Activated naive CD4-positive, alpha-beta T cell treated with anti-CD3 and anti-CD28 coated beads, Interleukin-2, amount 10 ng/mL, durations not matched to agents 7 days and 5 days (primary cell): ENCODE measurements at regions not wholly inside any gene's neighbourhood (a gene's known extent, or its start where the extent isn't known, plus 50 kb on each side); places are given as distances from the start of the nearest gene placed in this dataset.

Experiments used
- CTCF ChIA-PET: fragments of 350-600 bp; sonication (Branson Sonifier 250); formaldehyde crosslinking; loops from one replicate; lab custom pipeline; 2021; ENCODE audit warnings: antibody characterized with exemption; lab: Charles Lee
- DNase-seq: peaks from one replicate; pipeline ENCODE4 v3.0.0-alpha.2; 2020
- H3K27ac Mint-ChIP-seq: one replicate; pipeline ENCODE4 v1.8.0; 2021; ENCODE audit warnings: mild to moderate bottlenecking, moderate library complexity, mixed read lengths
- H3K27me3 Mint-ChIP-seq: one replicate; pipeline ENCODE4 v1.8.0; 2021; ENCODE audit warnings: mild to moderate bottlenecking, mixed read lengths
- H3K36me3 Mint-ChIP-seq: one replicate; pipeline ENCODE4 v1.8.0; 2021; ENCODE audit warnings: mixed read lengths
- H3K4me1 Mint-ChIP-seq: one replicate; pipeline ENCODE4 v1.8.0; 2021; ENCODE audit warnings: mixed read lengths
- H3K4me3 Mint-ChIP-seq: one replicate; pipeline ENCODE4 v1.8.0; 2021; ENCODE audit warnings: mild to moderate bottlenecking, moderate library complexity, mixed read lengths
- H3K9me3 Mint-ChIP-seq: one replicate; pipeline ENCODE4 v1.8.0; 2021; ENCODE audit warnings: mixed read lengths

GRCh38 chr1:222084996-222085395 lies 343.1 kb upstream of the DUSP10 start:
- Mint-ChIP-seq H3K4me3 (no peak overlapping the region), H3K4me1 (no peaks in the 10 kb centered on the region), H3K36me3 (no peaks in the 10 kb centered on the region), H3K27me3 (peaks cover 4% of the 10 kb centered on the region), H3K27ac (no peak overlapping the region), H3K9me3 (no peaks in the 10 kb centered on the region)
- DNase-seq = no peak
- CTCF ChIA-PET = no interaction called here

GRCh38 chr1:222084048-222084447 lies 342.2 kb upstream of the DUSP10 start:
- Mint-ChIP-seq H3K9me3 (no peaks in the 10 kb centered on the region), H3K4me1 (no peaks in the 10 kb centered on the region), H3K27me3 (peaks cover 2% of the 10 kb centered on the region), H3K36me3 (no peaks in the 10 kb centered on the region), H3K4me3 (no peak overlapping the region), H3K27ac (no peak overlapping the region)
- CTCF ChIA-PET = no interaction called here
- DNase-seq = no peak

GRCh38 chr1:222081859-222082258 lies 340.0 kb upstream of the DUSP10 start:
- Mint-ChIP-seq H3K27ac (no peak overlapping the region), H3K4me3 (no peak overlapping the region), H3K9me3 (no peaks in the 10 kb centered on the region), H3K4me1 (no peaks in the 10 kb centered on the region), H3K27me3 (no peaks in the 10 kb centered on the region), H3K36me3 (no peaks in the 10 kb centered on the region)
- CTCF ChIA-PET = interaction anchor here (0.6 to 1.2 kb wide), 2 partner anchors 14 to 30 kb away, joined by 3 read pairs; no protein-coding TSS in a partner anchor
- DNase-seq = no peak

GRCh38 chr1:222079566-222079965 lies 337.7 kb upstream of the DUSP10 start:
- CTCF ChIA-PET = no interaction called here
- Mint-ChIP-seq H3K27me3 (no peaks in the 10 kb centered on the region), H3K4me1 (no peaks in the 10 kb centered on the region), H3K4me3 (no peak overlapping the region), H3K9me3 (no peaks in the 10 kb centered on the region), H3K27ac (no peak overlapping the region), H3K36me3 (no peaks in the 10 kb centered on the region)
- no peak for DNase-seq

- no peaks in the 10 kb centered on the region for H3K27me3 Mint-ChIP-seq
- H3K36me3 Mint-ChIP-seq = no peaks in the 10 kb centered on the region
- no peak for DNase-seq
- CTCF ChIA-PET = no interaction called here
- no peaks in the 10 kb centered on the region for H3K4me1 Mint-ChIP-seq
- H3K9me3 Mint-ChIP-seq = no peaks in the 10 kb centered on the region
- no peak overlapping the region for H3K27ac Mint-ChIP-seq
- H3K4me3 Mint-ChIP-seq = no peak overlapping the region
Measured at GRCh38 chr1:222077206-222077605, 335.3 kb upstream of the DUSP10 start.

GRCh38 chr1:222074317-222074716 lies 332.4 kb upstream of the DUSP10 start:
- Mint-ChIP-seq H3K9me3 (no peaks in the 10 kb centered on the region), H3K4me1 (no peaks in the 10 kb centered on the region), H3K36me3 (no peaks in the 10 kb centered on the region), H3K27me3 (no peaks in the 10 kb centered on the region), H3K27ac (no peak overlapping the region), H3K4me3 (no peak overlapping the region)
- CTCF ChIA-PET = no interaction called here
- no peak for DNase-seq

- Mint-ChIP-seq H3K27ac (no peak overlapping the region), H3K27me3 (no peaks in the 10 kb centered on the region), H3K4me3 (no peak overlapping the region), H3K36me3 (no peaks in the 10 kb centered on the region), H3K4me1 (no peaks in the 10 kb centered on the region), H3K9me3 (no peaks in the 10 kb centered on the region)
- CTCF ChIA-PET = no interaction called here
- DNase-seq = no peak
Measured at GRCh38 chr1:222073307-222073995, 331.6 kb upstream of the DUSP10 start.

GRCh38 chr1:222071387-222071786 lies 329.5 kb upstream of the DUSP10 start:
- no peak overlapping the region for H3K4me3 Mint-ChIP-seq
- H3K36me3 Mint-ChIP-seq = no peaks in the 10 kb centered on the region
- no peak overlapping the region for H3K27ac Mint-ChIP-seq
- CTCF ChIA-PET = no interaction called here
- no peaks in the 10 kb centered on the region for H3K9me3 Mint-ChIP-seq
- H3K27me3 Mint-ChIP-seq = no peaks in the 10 kb centered on the region
- no peak for DNase-seq
- H3K4me1 Mint-ChIP-seq = no peaks in the 10 kb centered on the region

- H3K36me3 Mint-ChIP-seq = no peaks in the 10 kb centered on the region
- H3K9me3 Mint-ChIP-seq = peaks cover 9% of the 10 kb centered on the region
- H3K27me3 Mint-ChIP-seq = no peaks in the 10 kb centered on the region
- no peak overlapping the region for H3K27ac Mint-ChIP-seq
- H3K4me1 Mint-ChIP-seq = no peaks in the 10 kb centered on the region
- H3K4me3 Mint-ChIP-seq = no peak overlapping the region
- CTCF ChIA-PET = no interaction called here
- DNase-seq = no peak
Measured at GRCh38 chr1:222068937-222069336, 327.0 kb upstream of the DUSP10 start.

GRCh38 chr1:222068101-222068500 lies 326.2 kb upstream of the DUSP10 start:
- Mint-ChIP-seq H3K4me1 (no peaks in the 10 kb centered on the region), H3K27ac (no peak overlapping the region), H3K27me3 (no peaks in the 10 kb centered on the region), H3K4me3 (no peak overlapping the region), H3K9me3 (peaks cover 10% of the 10 kb centered on the region), H3K36me3 (no peaks in the 10 kb centered on the region)
- CTCF ChIA-PET = no interaction called here
- no peak for DNase-seq

- Mint-ChIP-seq H3K4me3 (no peak overlapping the region), H3K27ac (no peak overlapping the region), H3K27me3 (no peaks in the 10 kb centered on the region), H3K9me3 (peaks cover 10% of the 10 kb centered on the region), H3K4me1 (no peaks in the 10 kb centered on the region), H3K36me3 (no peaks in the 10 kb centered on the region)
- CTCF ChIA-PET = no interaction called here
- DNase-seq = no peak
Measured at GRCh38 chr1:222066539-222066938, 324.6 kb upstream of the DUSP10 start.

GRCh38 chr1:222065234-222065633 lies 323.3 kb upstream of the DUSP10 start:
- CTCF ChIA-PET = no interaction called here
- DNase-seq = no peak

GRCh38 chr1:222064388-222065211 lies 322.7 kb upstream of the DUSP10 start:
- H3K9me3 Mint-ChIP-seq = peaks cover 10% of the 10 kb centered on the region
- CTCF ChIA-PET = no interaction called here
- no peak overlapping the region for H3K4me3 Mint-ChIP-seq
- H3K4me1 Mint-ChIP-seq = no peaks in the 10 kb centered on the region
- DNase-seq = no peak
- H3K27ac Mint-ChIP-seq = no peak overlapping the region
- H3K36me3 Mint-ChIP-seq = no peaks in the 10 kb centered on the region
- H3K27me3 Mint-ChIP-seq = no peaks in the 10 kb centered on the region

More at GRCh38 chr1:222065234-222065633, 323.3 kb upstream of the DUSP10 start:
- no peak overlapping the region for H3K4me3 Mint-ChIP-seq
- no peaks in the 10 kb centered on the region for H3K27me3 Mint-ChIP-seq
- H3K4me1 Mint-ChIP-seq = no peaks in the 10 kb centered on the region
- peaks cover 10% of the 10 kb centered on the region for H3K9me3 Mint-ChIP-seq
- H3K36me3 Mint-ChIP-seq = no peaks in the 10 kb centered on the region
- H3K27ac Mint-ChIP-seq = no peak overlapping the region

- no peak overlapping the region for H3K4me3 Mint-ChIP-seq
- CTCF ChIA-PET = no interaction called here
- no peaks in the 10 kb centered on the region for H3K27me3 Mint-ChIP-seq
Measured at GRCh38 chr1:222062640-222063039, 320.8 kb upstream of the DUSP10 start.

More at GRCh38 chr1:222062640-222063039, 320.8 kb upstream of the DUSP10 start:
- Mint-ChIP-seq H3K27ac (no peak overlapping the region), H3K4me1 (no peaks in the 10 kb centered on the region), H3K36me3 (no peaks in the 10 kb centered on the region), H3K9me3 (peaks cover 10% of the 10 kb centered on the region)
- DNase-seq = no peak
